IMR-90 (cell line): ENCODE measurements at regions not wholly inside any gene's neighbourhood (a gene's known extent, or its start where the extent isn't known, plus 50 kb on each side); places are given as distances from the start of the nearest gene placed in this dataset.

ENCODE experiments used
- ATAC-seq: fragments of 200-7000 bp; cut with Tn5 transposase; 2 replicates; pipeline ENCODE4 v1.9.1; 2020; ENCODE audit warnings: low read depth, mild to moderate bottlenecking, moderate library complexity
- BruUV-seq: library from RNA; stranded (reverse); fragments of 400-500 nt; replicated peaks from 2 replicates; lab custom pipeline; 2021; lab: Mats Ljungman, UMichigan
- CTCF ChIA-PET: fragments of 300-600 bp; formaldehyde crosslinking; extraction: SDS; loops from one replicate; lab custom pipeline; 2021; ENCODE audit warnings: antibody characterized with exemption; lab: Yijun Ruan, JAX
- POLR2A ChIA-PET: fragments of 300-600 bp; sonication (Branson Sonifier 250); formaldehyde crosslinking; loops from one replicate; lab custom pipeline; 2022; ENCODE audit warnings: antibody characterized with exemption; ENCODE audit not compliant: unreplicated experiment; lab: Charles Lee
- DNase-seq: peaks from one replicate; pipeline ENCODE4 v3.0.0; 2013
- H2AFZ ChIP-seq: replicated peaks from 2 replicates; pipeline ENCODE3; 2013; ENCODE audit warnings: low read length, mild to moderate bottlenecking; ENCODE audit not compliant: poor library complexity
- H2AK5ac ChIP-seq: 2 replicates; pipeline ENCODE4 v1.6.1; 2013; ENCODE audit warnings: low read depth, low read length, inconsistent platforms
- H2AK9ac ChIP-seq: replicated peaks from 2 replicates; pipeline ENCODE3; 2013; ENCODE audit warnings: mild to moderate bottlenecking, low read depth, low read length, moderate library complexity; ENCODE audit not compliant: poor library complexity
- H2BK120ac ChIP-seq: 2 replicates; pipeline ENCODE4 v1.6.1; 2013; ENCODE audit warnings: low read depth, low read length, inconsistent platforms
- H2BK15ac ChIP-seq: 3 replicates; pipeline ENCODE4 v1.6.1; 2013; ENCODE audit warnings: low read depth, low read length, inconsistent platforms
- H2BK20ac ChIP-seq: 2 replicates; pipeline ENCODE4 v1.6.1; 2013; ENCODE audit warnings: low read depth, mild to moderate bottlenecking, inconsistent platforms, low read length, moderate library complexity
- H2BK5ac ChIP-seq: 2 replicates; pipeline ENCODE4 v1.6.1; 2013; ENCODE audit warnings: mild to moderate bottlenecking, low read depth, low read length, inconsistent platforms; ENCODE audit not compliant: poor library complexity, severe bottlenecking
- H3K14ac ChIP-seq: replicated peaks from 2 replicates; pipeline ENCODE4 v1.6.1; 2013; ENCODE audit warnings: low read depth, low read length, inconsistent platforms
- H3K18ac ChIP-seq: 2 replicates; pipeline ENCODE4 v1.6.1; 2013; ENCODE audit warnings: low read depth, low read length, control low read depth
- H3K23ac ChIP-seq: 2 replicates; pipeline ENCODE4 v1.6.1; 2013; ENCODE audit warnings: low read depth, low read length, inconsistent platforms
- H3K27ac ChIP-seq: 2 replicates; pipeline ENCODE4 v1.5.1; 2013; ENCODE audit warnings: mild to moderate bottlenecking, control low read depth, low read length; ENCODE audit not compliant: insufficient read depth
- H3K27me3 ChIP-seq: 2 replicates; pipeline ENCODE4 v1.6.1; 2013; ENCODE audit warnings: low read length; ENCODE audit not compliant: control insufficient read depth, insufficient read depth
- H3K36me3 ChIP-seq: 2 replicates; pipeline ENCODE4 v1.6.1; 2013; ENCODE audit warnings: low read length, mixed read lengths; ENCODE audit not compliant: control insufficient read depth, insufficient read depth
- H3K4ac ChIP-seq: 2 replicates; pipeline ENCODE4 v1.6.1; 2013; ENCODE audit warnings: low read depth, low read length, inconsistent platforms
- H3K4me1 ChIP-seq: 2 replicates; pipeline ENCODE4 v1.6.1; 2013; ENCODE audit warnings: low read length, mixed read lengths; ENCODE audit not compliant: control insufficient read depth, insufficient read depth
- H3K4me2 ChIP-seq: 2 replicates; pipeline ENCODE4 v1.6.1; 2013; ENCODE audit warnings: low read depth, mild to moderate bottlenecking, control low read depth, low read length, moderate library complexity
- H3K4me3 ChIP-seq: 2 replicates; pipeline ENCODE4 v1.5.1; 2013; ENCODE audit warnings: low read depth, mild to moderate bottlenecking, control low read depth, low read length, moderate library complexity; ENCODE audit not compliant: insufficient read depth
- H3K56ac ChIP-seq: 2 replicates; pipeline ENCODE4 v1.6.1; 2013; ENCODE audit warnings: low read length, inconsistent platforms; ENCODE audit not compliant: insufficient read depth; ENCODE audit errors: extremely low read depth
- H3K79me1 ChIP-seq, 2 experiments: 2 replicates each; pipeline ENCODE4 v1.6.1; 2013; ENCODE audit warnings: low read length in 2 of 2, inconsistent platforms in 1 of 2, low read depth in 1 of 2
- H3K9ac ChIP-seq: 2 replicates; pipeline ENCODE4 v1.6.1; 2013; ENCODE audit warnings: low read depth, low read length, control low read depth
- H3K9me1 ChIP-seq: 2 replicates; pipeline ENCODE4 v1.6.1; 2013; ENCODE audit warnings: low read length, inconsistent platforms; ENCODE audit not compliant: insufficient read depth
- H3K9me3 ChIP-seq: 2 replicates; pipeline ENCODE4 v1.6.1; 2013; ENCODE audit warnings: low read length; ENCODE audit not compliant: control insufficient read depth, insufficient read depth
- H4K20me1 ChIP-seq: 2 replicates; pipeline ENCODE4 v1.6.1; 2013; ENCODE audit warnings: low read length, inconsistent platforms; ENCODE audit not compliant: insufficient read depth
- H4K5ac ChIP-seq: 2 replicates; pipeline ENCODE4 v1.6.1; 2013; ENCODE audit warnings: mild to moderate bottlenecking, low read depth, low read length, control low read depth
- H4K8ac ChIP-seq, 2 experiments: 2 replicates each; pipeline ENCODE4 v1.6.1; 2013; ENCODE audit warnings: low read depth in 2 of 2, low read length in 2 of 2, control low read depth in 1 of 2, inconsistent platforms in 1 of 2
- H4K91ac ChIP-seq: 2 replicates; pipeline ENCODE4 v1.6.1; 2013; ENCODE audit warnings: low read depth, low read length, inconsistent platforms; ENCODE audit not compliant: insufficient read depth
- CEBPB ChIP-seq: IDR thresholded peaks from 2 replicates; pipeline ENCODE4 v1.6.1; 2012; ENCODE audit warnings: low read depth, low read length, improper control_type of control experiment
- FOS ChIP-seq: fragments of 150-350 bp; IDR thresholded peaks from 2 replicates; pipeline ENCODE4 v1.6.1; 2016; ENCODE audit warnings: low read depth, low read length
- MAFK ChIP-seq: IDR thresholded peaks from 2 replicates; pipeline ENCODE4 v1.6.1; 2012; ENCODE audit warnings: low read depth, low read length, improper control_type of control experiment
- MAZ ChIP-seq: IDR thresholded peaks from 2 replicates; pipeline ENCODE4 v1.6.1; 2012; ENCODE audit warnings: low read depth, mild to moderate bottlenecking, low read length, improper control_type of control experiment, moderate library complexity, borderline replicate concordance
- NFE2L2 ChIP-seq: fragments of 150-350 bp; IDR thresholded peaks from 2 replicates; pipeline ENCODE4 v1.6.1; 2016; ENCODE audit warnings: low read depth, mild to moderate bottlenecking, low read length
- POLR2A ChIP-seq: IDR thresholded peaks from 2 replicates; pipeline ENCODE4 v1.6.1; 2012; ENCODE audit warnings: mild to moderate bottlenecking, low read depth, low read length
- RAD21 ChIP-seq: IDR thresholded peaks from 2 replicates; pipeline ENCODE4 v1.6.1; 2012; ENCODE audit warnings: low read length, improper control_type of control experiment
- RCOR1 ChIP-seq: IDR thresholded peaks from 2 replicates; pipeline ENCODE4 v1.6.1; 2012; ENCODE audit warnings: mild to moderate bottlenecking, low read length, improper control_type of control experiment; ENCODE audit not compliant: insufficient replicate concordance
- SMC3 ChIP-seq: fragments of 150-350 bp; IDR thresholded peaks from 2 replicates; pipeline ENCODE4 v1.6.1; 2016; ENCODE audit warnings: low read depth, mild to moderate bottlenecking, antibody characterized with exemption, low read length, moderate library complexity
- WGBS, 2 experiments: methylation state at CpG; one replicate each; pipeline versions ENCODE4 v1.1.5 to v1.1.7; 2013; ENCODE audit warnings: missing lambda C conversion rate in 2 of 2; ENCODE audit not compliant: insufficient read length in 1 of 2; ENCODE audit errors: extremely low coverage in 2 of 2; 5-methylcytosine and 5-hydroxymethylcytosine counted together
- dilution Hi-C: fragments of 300-500 bp; cut with HindIII; formaldehyde crosslinking; loops from one replicate; pipeline ENCODE4 v1.14.3; 2018; ENCODE audit warnings: low sequenced_read_pairs; ENCODE audit not compliant: unreplicated experiment
- in situ Hi-C: fragments of 300-500 bp; cut with MboI; formaldehyde crosslinking; loops from 3 replicates; pipeline ENCODE4 v1.14.3; 2019; ENCODE audit warnings: low sequenced_read_pairs, inconsistent platforms, mixed read lengths
- intact Hi-C: fragments of 100-400 bp; cut with micrococcal nuclease; formaldehyde crosslinking; loops from 2 replicates; pipeline ENCODE4 v1.10.0; 2022
- TF ChIP-seq, protein P1 (sequence below): fragments of 150-350 bp; IDR thresholded peaks from 2 replicates; pipeline ENCODE4 v1.6.1; 2017; ENCODE audit warnings: mild to moderate bottlenecking, antibody characterized with exemption, low read length, low read depth
- TF ChIP-seq, protein P2 (sequence below): fragments of 150-350 bp; IDR thresholded peaks from 2 replicates; pipeline ENCODE4 v1.6.1; 2016; ENCODE audit warnings: low read depth, mild to moderate bottlenecking, low read length, moderate library complexity, borderline replicate concordance

DNA sequence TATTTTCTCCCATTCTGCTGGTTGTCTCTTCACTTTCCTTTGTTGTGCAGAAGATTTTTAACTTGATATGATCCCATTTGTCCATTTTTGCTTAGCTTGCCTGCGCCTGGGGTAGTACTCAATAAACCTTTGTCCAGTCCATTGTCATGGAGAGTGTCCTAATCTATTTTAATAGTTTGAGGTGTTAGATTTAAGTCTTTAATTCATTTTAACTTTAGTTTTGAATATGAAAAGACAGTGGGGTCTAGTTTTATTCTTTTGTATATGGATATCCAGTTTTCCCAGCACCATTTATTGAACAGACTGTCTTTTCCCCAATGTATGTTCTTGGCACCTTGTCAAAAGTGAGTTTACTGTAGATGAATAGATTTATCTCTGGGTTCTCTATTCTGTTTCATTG, 76.0 kb upstream of the ITM2A start:
- Histone ChIP-seq H2BK120ac (no peak overlapping the region), H2AK5ac (no peak overlapping the region), H4K5ac (no peak overlapping the region), H2BK15ac (no peak overlapping the region), H3K27ac (no peak overlapping the region), H3K4me3 (no peak overlapping the region), H4K20me1 (no peaks in the 10 kb centered on the region), H3K23ac (no peak overlapping the region), H3K36me3 (no peaks in the 10 kb centered on the region), H4K8ac (no peak overlapping the region), H3K9me1 (no peaks in the 10 kb centered on the region), H2BK20ac (no peak overlapping the region), H2AK9ac (no peak overlapping the region), H3K18ac (no peak overlapping the region), H3K4me1 (no peaks in the 10 kb centered on the region), H3K9ac (no peak overlapping the region), H3K56ac (no peak overlapping the region), H3K14ac (no peak overlapping the region), H3K79me1 (no peaks in the 10 kb centered on the region), H2AFZ (no peak overlapping the region), H3K4me2 (no peak overlapping the region), H3K9me3 (no peaks in the 10 kb centered on the region), H3K27me3 (no peaks in the 10 kb centered on the region), H4K91ac (no peak overlapping the region), H3K4ac (no peak overlapping the region), H2BK5ac (no peak overlapping the region)
- dilution Hi-C loops, result no loop called here
- DNase-seq (no peak), ATAC-seq (no peak)
- no TSS peak for BruUV-seq
- 0% methylated on average over 1 of the region's 1 CpG; no CpG with 5 or more reads in 1 of the 2 experiments for WGBS, 2 experiments
- no peak for TF ChIP-seq CEBPB
- TF ChIP-seq MAFK, result no peak
- TF ChIP-seq, protein P1, sequence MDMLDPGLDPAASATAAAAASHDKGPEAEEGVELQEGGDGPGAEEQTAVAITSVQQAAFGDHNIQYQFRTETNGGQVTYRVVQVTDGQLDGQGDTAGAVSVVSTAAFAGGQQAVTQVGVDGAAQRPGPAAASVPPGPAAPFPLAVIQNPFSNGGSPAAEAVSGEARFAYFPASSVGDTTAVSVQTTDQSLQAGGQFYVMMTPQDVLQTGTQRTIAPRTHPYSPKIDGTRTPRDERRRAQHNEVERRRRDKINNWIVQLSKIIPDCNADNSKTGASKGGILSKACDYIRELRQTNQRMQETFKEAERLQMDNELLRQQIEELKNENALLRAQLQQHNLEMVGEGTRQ, result no peak
- no peak for TF ChIP-seq FOS
- no peak for TF ChIP-seq NFE2L2
- no peak for TF ChIP-seq RAD21
- TF ChIP-seq MAZ, result no peak
- TF ChIP-seq SMC3, result no peak
- TF ChIP-seq RCOR1, result no peak
- TF ChIP-seq POLR2A, result no peak
- TF ChIP-seq, protein P2, sequence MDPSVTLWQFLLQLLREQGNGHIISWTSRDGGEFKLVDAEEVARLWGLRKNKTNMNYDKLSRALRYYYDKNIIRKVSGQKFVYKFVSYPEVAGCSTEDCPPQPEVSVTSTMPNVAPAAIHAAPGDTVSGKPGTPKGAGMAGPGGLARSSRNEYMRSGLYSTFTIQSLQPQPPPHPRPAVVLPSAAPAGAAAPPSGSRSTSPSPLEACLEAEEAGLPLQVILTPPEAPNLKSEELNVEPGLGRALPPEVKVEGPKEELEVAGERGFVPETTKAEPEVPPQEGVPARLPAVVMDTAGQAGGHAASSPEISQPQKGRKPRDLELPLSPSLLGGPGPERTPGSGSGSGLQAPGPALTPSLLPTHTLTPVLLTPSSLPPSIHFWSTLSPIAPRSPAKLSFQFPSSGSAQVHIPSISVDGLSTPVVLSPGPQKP, result no peak
- ChIA-PET POLR2A (no interaction called here), CTCF (no interaction called here)
- in situ Hi-C loops, result no loop called here
- intact Hi-C loops, result no loop called here
